ENCODE measurements at regions not wholly inside any gene's neighbourhood (a gene's known extent, or its start where the extent isn't known, plus 50 kb on each side); places are given as distances from the start of the nearest gene placed in this dataset.

DNA sequence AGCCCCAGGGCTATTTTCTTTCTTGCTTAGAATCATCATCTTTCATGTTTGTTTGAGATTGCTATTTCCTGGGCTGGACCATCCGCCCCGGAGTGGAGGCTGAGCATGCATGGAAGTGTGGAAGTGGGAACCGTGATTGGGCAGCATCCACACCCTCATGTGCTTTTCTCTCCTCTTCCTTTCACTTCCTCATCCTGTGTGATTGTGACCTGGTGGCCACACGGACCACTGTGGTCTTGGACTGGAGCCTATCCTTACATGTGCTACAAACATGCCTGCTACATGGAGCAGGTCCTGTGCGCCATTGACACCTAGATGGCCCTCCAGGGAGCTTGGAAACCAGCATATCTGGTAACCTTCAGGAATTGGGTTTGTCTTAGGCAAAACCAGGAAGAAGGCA is 175.9 kb upstream of the LCORL start:
- no peaks in the 10 kb centered on the region for H3K9me3 ChIP-seq
- WGBS, 2 donors (ENCODE audit: low coverage in 1 of 2), result 73% methylated on average over 4 of the region's 5 CpGs; no CpG with 5 or more reads in 1 of the 2 donors
- H3K27ac ChIP-seq, result no peak overlapping the region
- ATAC-seq, result no peak
- H3K27me3 ChIP-seq, result no peaks in the 10 kb centered on the region
- H3K4me3 ChIP-seq, result no peak overlapping the region
- no peaks in the 10 kb centered on the region for H3K4me1 ChIP-seq
- H3K36me3 ChIP-seq, result no peaks in the 10 kb centered on the region
- TF ChIP-seq POLR2AphosphoS5 (IDR thresholded peaks at IDR 0.05), result no peak
- TF ChIP-seq POLR2A (IDR thresholded peaks at IDR 0.05), result no peak
- TF ChIP-seq, protein P1, sequence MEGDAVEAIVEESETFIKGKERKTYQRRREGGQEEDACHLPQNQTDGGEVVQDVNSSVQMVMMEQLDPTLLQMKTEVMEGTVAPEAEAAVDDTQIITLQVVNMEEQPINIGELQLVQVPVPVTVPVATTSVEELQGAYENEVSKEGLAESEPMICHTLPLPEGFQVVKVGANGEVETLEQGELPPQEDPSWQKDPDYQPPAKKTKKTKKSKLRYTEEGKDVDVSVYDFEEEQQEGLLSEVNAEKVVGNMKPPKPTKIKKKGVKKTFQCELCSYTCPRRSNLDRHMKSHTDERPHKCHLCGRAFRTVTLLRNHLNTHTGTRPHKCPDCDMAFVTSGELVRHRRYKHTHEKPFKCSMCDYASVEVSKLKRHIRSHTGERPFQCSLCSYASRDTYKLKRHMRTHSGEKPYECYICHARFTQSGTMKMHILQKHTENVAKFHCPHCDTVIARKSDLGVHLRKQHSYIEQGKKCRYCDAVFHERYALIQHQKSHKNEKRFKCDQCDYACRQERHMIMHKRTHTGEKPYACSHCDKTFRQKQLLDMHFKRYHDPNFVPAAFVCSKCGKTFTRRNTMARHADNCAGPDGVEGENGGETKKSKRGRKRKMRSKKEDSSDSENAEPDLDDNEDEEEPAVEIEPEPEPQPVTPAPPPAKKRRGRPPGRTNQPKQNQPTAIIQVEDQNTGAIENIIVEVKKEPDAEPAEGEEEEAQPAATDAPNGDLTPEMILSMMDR (IDR thresholded peaks at IDR 0.05), result no peak
- TF ChIP-seq EP300 (IDR thresholded peaks at IDR 0.05), result no peak

DNA sequence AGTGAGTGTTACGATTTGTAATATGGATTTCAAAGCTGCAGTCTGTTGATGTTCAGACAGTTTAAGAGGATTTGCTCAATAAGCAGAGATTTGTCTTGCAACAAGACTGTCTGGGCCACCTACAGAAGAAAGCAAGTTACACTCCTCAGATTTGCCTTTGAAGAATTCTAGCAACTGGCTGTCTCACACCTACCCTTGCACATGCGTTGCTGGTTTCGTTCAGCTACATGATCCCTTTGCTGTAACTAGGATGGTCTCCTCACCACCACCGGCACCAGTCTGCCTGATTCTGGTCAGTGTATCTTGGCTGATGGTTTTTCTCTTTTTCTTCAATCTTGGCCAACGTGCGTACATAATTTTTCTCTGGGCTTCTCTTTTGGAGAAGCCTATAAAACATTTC is 172.7 kb upstream of the LCORL start:
- Histone ChIP-seq H3K4me1 (no peaks in the 10 kb centered on the region), H3K27me3 (no peaks in the 10 kb centered on the region), H3K4me3 (no peak overlapping the region), H3K9me3 (no peaks in the 10 kb centered on the region), H3K36me3 (no peaks in the 10 kb centered on the region), H3K27ac (no peak overlapping the region)
- WGBS, 2 donors (ENCODE audit: low coverage in 1 of 2), result 46 to 47% methylated on average over 5 to 6 of the region's 6 CpGs
- TF ChIP-seq, protein P1 (IDR thresholded peaks at IDR 0.05), result no peak
- TF ChIP-seq POLR2AphosphoS5 (IDR thresholded peaks at IDR 0.05) (no peak), EP300 (IDR thresholded peaks at IDR 0.05) (no peak)
- no peak for ATAC-seq

DNA sequence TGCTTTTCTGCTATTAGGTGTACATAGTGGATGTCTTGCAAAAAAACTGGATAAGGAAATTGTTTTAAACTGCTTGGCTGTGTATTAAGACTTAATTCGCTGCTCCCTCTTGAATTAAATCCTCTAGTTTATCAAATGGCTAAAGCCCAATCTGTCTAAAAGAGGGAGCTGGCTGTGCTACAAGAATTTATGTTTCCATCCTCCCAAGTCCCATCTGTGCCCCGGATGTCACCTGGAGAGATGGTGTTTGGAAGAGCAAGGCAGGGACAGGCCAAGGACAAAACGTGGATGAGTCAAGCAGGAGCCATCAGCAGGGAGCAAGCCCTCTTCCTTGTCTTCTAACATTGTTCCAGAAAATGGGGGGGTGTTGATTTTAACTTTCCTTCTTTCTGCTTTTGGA is 171.3 kb upstream of the LCORL start:
- WGBS, 2 donors (ENCODE audit: low coverage in 1 of 2), result 45% methylated on average over 3 of the region's 3 CpGs; no CpG with 5 or more reads in 1 of the 2 donors
- TF ChIP-seq POLR2A (IDR thresholded peaks at IDR 0.05) (no peak), POLR2AphosphoS5 (IDR thresholded peaks at IDR 0.05) (no peak), EP300 (IDR thresholded peaks at IDR 0.05) (no peak)
- TF ChIP-seq, protein P1 (IDR thresholded peaks at IDR 0.05), result no peak

DNA sequence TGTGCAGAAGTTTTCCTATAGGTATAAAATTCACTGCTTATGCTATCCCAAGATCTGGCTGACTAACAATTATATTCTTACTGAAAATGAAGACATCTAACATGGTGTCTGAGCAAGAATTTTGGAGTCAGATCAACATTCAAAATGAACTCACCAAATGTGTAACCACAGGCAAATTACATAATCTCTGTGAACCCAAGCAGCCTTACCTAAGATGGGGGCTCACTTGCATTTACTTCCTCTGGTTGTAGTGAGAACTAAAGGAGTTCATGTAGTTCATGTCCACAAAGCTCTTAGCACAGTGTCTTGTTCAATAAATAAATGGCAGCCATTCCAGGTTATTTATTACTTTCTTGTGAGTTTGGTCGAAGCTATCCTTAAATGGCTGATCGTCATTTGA is 163.9 kb upstream of the LCORL start:
- no peaks in the 10 kb centered on the region for H3K36me3 ChIP-seq
- TF ChIP-seq POLR2A (IDR thresholded peaks at IDR 0.05) (no peak), EP300 (IDR thresholded peaks at IDR 0.05) (no peak), POLR2AphosphoS5 (IDR thresholded peaks at IDR 0.05) (no peak)
- TF ChIP-seq, protein P1 (IDR thresholded peaks at IDR 0.05), result no peak
- WGBS, 2 donors (ENCODE audit: low coverage in 1 of 2), result 88 to 94% methylated on average over 2 of the region's 2 CpGs
- no peaks in the 10 kb centered on the region for H3K27me3 ChIP-seq
- no peak overlapping the region for H3K27ac ChIP-seq
- H3K9me3 ChIP-seq, result no peaks in the 10 kb centered on the region
- H3K4me3 ChIP-seq, result no peak overlapping the region
- no peak for ATAC-seq
- H3K4me1 ChIP-seq, result no peaks in the 10 kb centered on the region

More for the DNA sequence above, 171.3 kb upstream of the LCORL start:
- H3K27ac ChIP-seq, result no peak overlapping the region
- H3K27me3 ChIP-seq, result no peaks in the 10 kb centered on the region
- H3K36me3 ChIP-seq, result no peaks in the 10 kb centered on the region
- no peak overlapping the region for H3K4me3 ChIP-seq
- H3K4me1 ChIP-seq, result no peaks in the 10 kb centered on the region
- no peaks in the 10 kb centered on the region for H3K9me3 ChIP-seq
- ATAC-seq, result no peak

DNA sequence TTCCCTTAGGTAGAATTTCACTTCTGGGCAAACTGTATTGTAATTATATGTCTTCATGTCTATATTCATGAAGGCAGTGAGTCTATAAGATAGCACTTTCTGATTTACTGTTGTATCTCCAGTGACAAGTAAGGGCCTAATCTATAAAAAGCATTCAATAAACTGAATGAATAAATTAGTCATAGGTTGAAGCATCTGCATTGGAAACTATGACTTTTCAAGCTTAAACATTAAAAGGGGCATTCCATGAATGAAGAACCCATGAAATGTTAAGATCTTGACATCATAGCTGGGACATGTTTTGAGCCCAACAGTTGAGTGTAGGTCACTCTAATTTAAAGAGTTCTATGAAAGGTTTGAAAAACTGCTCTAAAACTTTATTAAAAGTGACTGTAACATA is 159.3 kb upstream of the LCORL start:
- no peak for ATAC-seq
- TF ChIP-seq POLR2AphosphoS5 (IDR thresholded peaks at IDR 0.05), result no peak
- Histone ChIP-seq H3K9me3 (no peaks in the 10 kb centered on the region), H3K4me1 (no peaks in the 10 kb centered on the region), H3K27ac (no peak overlapping the region), H3K36me3 (no peaks in the 10 kb centered on the region), H3K4me3 (no peak overlapping the region), H3K27me3 (no peaks in the 10 kb centered on the region)

DNA sequence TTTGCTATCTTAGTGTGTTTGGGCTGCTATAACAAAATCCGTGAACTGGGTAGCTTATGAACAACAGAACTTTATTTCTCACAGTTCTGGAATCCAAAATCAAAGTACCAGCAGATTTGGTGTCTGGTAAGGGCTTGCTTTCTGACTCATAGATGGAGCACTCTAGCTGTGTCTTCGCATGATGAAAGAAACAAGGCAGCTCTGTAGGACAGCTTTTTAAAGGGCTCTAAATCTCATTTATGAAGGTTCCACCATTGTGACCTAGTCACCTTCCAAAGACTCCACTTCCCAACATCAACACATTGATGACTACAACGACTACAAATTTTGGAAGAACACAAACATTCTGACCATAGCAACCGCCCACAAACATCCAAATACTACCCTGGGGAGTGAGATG is 158.6 kb upstream of the LCORL start:
- TF ChIP-seq, protein P1 (IDR thresholded peaks at IDR 0.05), result no peak
- TF ChIP-seq POLR2A (IDR thresholded peaks at IDR 0.05) (no peak), EP300 (IDR thresholded peaks at IDR 0.05) (no peak), POLR2AphosphoS5 (IDR thresholded peaks at IDR 0.05) (no peak)
- H3K4me1 ChIP-seq, result no peaks in the 10 kb centered on the region
- no peaks in the 10 kb centered on the region for H3K9me3 ChIP-seq
- H3K27me3 ChIP-seq, result no peaks in the 10 kb centered on the region
- ATAC-seq, result no peak
- no peak overlapping the region for H3K27ac ChIP-seq
- no peaks in the 10 kb centered on the region for H3K36me3 ChIP-seq
- 64 to 75% methylated on average over 2 to 4 of the region's 4 CpGs for WGBS, 2 donors (ENCODE audit: low coverage in 1 of 2)
- H3K4me3 ChIP-seq, result no peak overlapping the region
